Lower lobe of right lung (tissue), 2 donors: ENCODE measurements at regions not wholly inside any gene's neighbourhood (a gene's known extent, or its start where the extent isn't known, plus 50 kb on each side); places are given as distances from the start of the nearest gene placed in this dataset.

Experiments used
- ATAC-seq, 2 donors: fragments of 200-7000 bp; cut with Tn5 transposase; one replicate each; pipeline ENCODE4 v1.9.1; 2020 to 2022; ENCODE audit warnings: mild to moderate bottlenecking in 2 of 2, moderate library complexity in 2 of 2
- DNase-seq: peaks from one replicate; pipeline ENCODE4 v3.0.0-alpha.2; 2020
- H3K27ac ChIP-seq: fragments of 200-600 bp; one replicate; pipeline ENCODE4 v1.8.0; 2022
- H3K27me3 ChIP-seq: fragments of 200-600 bp; one replicate; pipeline ENCODE4 v1.8.0; 2022; ENCODE audit warnings: low read depth
- H3K36me3 ChIP-seq: fragments of 200-600 bp; one replicate; pipeline ENCODE4 v1.8.0; 2022; ENCODE audit warnings: mild to moderate bottlenecking
- H3K4me1 ChIP-seq: fragments of 200-600 bp; one replicate; pipeline ENCODE4 v1.8.0; 2022
- H3K4me3 ChIP-seq: fragments of 200-600 bp; one replicate; pipeline ENCODE4 v1.8.0; 2022; ENCODE audit warnings: mild to moderate bottlenecking
- H3K9me3 ChIP-seq: fragments of 200-600 bp; one replicate; pipeline ENCODE4 v1.8.0; 2022
- intact Hi-C: fragments of 100-400 bp; cut with DNase I; formaldehyde crosslinking; loops from one replicate; pipeline ENCODE4 v1.11.0; 2022
- TF ChIP-seq, protein P1 (sequence below): fragments of 200-600 bp; IDR thresholded peaks from one replicate; pipeline ENCODE4 v1.8.0; 2022; ENCODE audit warnings: antibody characterized with exemption, mild to moderate bottlenecking
- donor health status: DM: no; HTN: yes; CAD: no; lungs with severe emphysema.

- ATAC-seq (peak; percentile 30 to 82), DNase-seq (peak; percentile 45)
- Histone ChIP-seq H3K36me3 (no peaks in the 10 kb centered on the region), H3K9me3 (no peaks in the 10 kb centered on the region), H3K4me3 (no peak overlapping the region), H3K27ac (no peak overlapping the region), H3K27me3 (no peaks in the 10 kb centered on the region), H3K4me1 (peaks cover 22% of the 10 kb centered on the region)
- TF ChIP-seq, protein P1, sequence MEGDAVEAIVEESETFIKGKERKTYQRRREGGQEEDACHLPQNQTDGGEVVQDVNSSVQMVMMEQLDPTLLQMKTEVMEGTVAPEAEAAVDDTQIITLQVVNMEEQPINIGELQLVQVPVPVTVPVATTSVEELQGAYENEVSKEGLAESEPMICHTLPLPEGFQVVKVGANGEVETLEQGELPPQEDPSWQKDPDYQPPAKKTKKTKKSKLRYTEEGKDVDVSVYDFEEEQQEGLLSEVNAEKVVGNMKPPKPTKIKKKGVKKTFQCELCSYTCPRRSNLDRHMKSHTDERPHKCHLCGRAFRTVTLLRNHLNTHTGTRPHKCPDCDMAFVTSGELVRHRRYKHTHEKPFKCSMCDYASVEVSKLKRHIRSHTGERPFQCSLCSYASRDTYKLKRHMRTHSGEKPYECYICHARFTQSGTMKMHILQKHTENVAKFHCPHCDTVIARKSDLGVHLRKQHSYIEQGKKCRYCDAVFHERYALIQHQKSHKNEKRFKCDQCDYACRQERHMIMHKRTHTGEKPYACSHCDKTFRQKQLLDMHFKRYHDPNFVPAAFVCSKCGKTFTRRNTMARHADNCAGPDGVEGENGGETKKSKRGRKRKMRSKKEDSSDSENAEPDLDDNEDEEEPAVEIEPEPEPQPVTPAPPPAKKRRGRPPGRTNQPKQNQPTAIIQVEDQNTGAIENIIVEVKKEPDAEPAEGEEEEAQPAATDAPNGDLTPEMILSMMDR = no peak
- intact Hi-C loops = no loop called here
Measured at GRCh38 chr6:14270925-14271788, 153.6 kb downstream of the CD83 start.

DNA sequence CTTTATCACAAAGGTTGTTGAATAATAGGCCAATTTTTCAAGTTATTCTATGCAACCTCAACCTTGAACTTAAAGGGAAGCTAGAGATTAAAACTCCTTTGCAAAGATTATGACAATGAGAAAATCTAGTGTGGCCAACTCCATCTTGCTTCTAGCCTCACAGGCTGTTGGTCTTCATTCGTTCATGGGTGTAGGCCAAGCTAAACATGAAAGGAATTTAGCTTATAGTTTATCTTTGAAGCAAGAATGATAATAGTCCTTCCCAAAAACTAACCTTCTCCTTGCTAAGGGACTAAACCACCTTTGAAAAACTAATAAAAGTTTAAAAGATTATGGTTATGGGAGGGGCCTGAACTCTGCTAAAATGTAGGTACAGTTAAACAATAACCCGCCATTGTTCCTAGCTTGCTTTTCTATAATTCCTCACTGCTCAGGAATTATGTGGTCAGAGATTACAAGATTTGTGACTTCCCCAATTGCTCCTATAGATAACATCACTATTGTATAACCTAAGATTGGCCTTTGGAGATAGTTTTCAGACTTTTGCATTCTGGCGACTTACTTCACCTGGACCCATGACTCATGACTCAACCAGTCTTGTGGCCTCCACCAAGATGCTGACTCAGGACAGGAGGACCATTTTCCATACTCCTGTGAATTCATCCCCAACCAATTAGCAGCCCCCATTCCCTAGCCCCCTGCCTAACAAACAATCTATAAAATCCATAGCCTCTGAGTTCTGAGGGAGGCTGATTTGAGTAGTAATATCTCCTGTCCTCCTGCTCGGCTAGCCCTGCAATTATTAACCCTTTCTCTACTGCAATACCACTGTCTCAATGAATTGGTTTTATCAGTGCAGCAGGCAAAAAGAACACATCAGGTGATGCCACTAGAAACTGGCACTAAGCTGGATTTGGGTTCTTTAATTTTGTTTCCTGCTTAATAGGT lies 154.5 kb downstream of the CD83 start:
- H3K27ac ChIP-seq = no peak overlapping the region
- intact Hi-C loops = no loop called here
- DNase-seq (no peak), ATAC-seq (no peak)
- no peaks in the 10 kb centered on the region for H3K27me3 ChIP-seq
- H3K9me3 ChIP-seq = no peaks in the 10 kb centered on the region
- TF ChIP-seq, protein P1 = no peak
- no peaks in the 10 kb centered on the region for H3K36me3 ChIP-seq
- H3K4me1 ChIP-seq = peaks cover 26% of the 10 kb centered on the region
- H3K4me3 ChIP-seq = no peak overlapping the region

GRCh38 chr6:14272737-14273085 lies 155.1 kb downstream of the CD83 start:
- H3K4me3 ChIP-seq = no peak overlapping the region
- H3K4me1 ChIP-seq = peaks cover 31% of the 10 kb centered on the region
- no peaks in the 10 kb centered on the region for H3K27me3 ChIP-seq
- ATAC-seq (no peak), DNase-seq (no peak)
- TF ChIP-seq, protein P1 = no peak
- H3K9me3 ChIP-seq = no peaks in the 10 kb centered on the region
- H3K36me3 ChIP-seq = no peaks in the 10 kb centered on the region
- H3K27ac ChIP-seq = no peak overlapping the region
- intact Hi-C loops = no loop called here

- no peak for ATAC-seq
Measured at GRCh38 chr6:14273191-14273590, 155.6 kb downstream of the CD83 start.

GRCh38 chr6:14274016-14274415 lies 156.4 kb downstream of the CD83 start:
- Histone ChIP-seq H3K27ac (no peak overlapping the region), H3K4me1 (peaks cover 31% of the 10 kb centered on the region), H3K36me3 (no peaks in the 10 kb centered on the region), H3K9me3 (no peaks in the 10 kb centered on the region), H3K4me3 (no peak overlapping the region), H3K27me3 (no peaks in the 10 kb centered on the region)
- ATAC-seq = no peak
- intact Hi-C loops = no loop called here
- DNase-seq = no peak
- TF ChIP-seq, protein P1 = no peak

More at GRCh38 chr6:14273191-14273590, 155.6 kb downstream of the CD83 start:
- Histone ChIP-seq H3K4me1 (peaks cover 31% of the 10 kb centered on the region), H3K27me3 (no peaks in the 10 kb centered on the region), H3K4me3 (no peak overlapping the region), H3K9me3 (no peaks in the 10 kb centered on the region), H3K27ac (no peak overlapping the region), H3K36me3 (no peaks in the 10 kb centered on the region)
- DNase-seq = no peak
- intact Hi-C loops = no loop called here
- TF ChIP-seq, protein P1 = no peak
